ENCODE measurements at regions not wholly inside any gene's neighbourhood (a gene's known extent, or its start where the extent isn't known, plus 50 kb on each side); places are given as distances from the start of the nearest gene placed in this dataset.

DNA sequence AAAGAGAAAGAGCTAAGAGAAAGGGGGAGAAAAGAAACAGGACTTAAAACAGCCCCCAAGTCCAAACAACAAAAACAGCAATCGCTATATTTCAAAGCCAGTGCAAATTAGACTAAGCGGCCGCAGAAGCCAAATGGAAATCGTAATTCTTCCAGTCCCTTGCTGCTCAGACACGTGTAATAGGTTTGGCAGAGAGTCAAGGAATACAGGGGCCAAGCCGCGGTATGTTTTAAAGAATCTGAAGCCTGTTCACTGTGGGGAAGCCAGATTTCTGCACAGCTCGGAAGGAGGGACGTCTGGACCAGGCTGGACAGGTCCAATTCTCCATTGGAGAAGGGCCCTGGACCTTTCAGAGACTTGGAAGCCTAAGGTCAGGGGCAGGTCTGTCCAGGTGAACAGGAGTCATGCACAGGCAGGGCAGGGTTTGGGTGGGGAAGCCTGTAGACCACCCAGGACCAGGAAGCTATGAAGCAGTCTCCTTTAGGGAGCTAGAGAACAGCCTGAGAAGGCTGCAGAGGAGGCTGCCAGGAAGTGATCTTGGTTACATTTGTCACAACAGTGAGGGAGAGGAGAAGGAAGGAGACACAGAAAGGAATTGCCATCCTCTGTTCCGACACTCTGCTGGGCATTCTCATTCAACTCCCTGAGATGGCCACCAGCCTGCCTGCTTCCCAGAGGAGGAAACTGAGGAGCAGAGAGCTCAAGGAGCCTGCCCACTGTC lies 265.5 kb upstream of the ISX start:
- CTCF ChIA-PET: no interaction called here
- intact Hi-C loops (cut with micrococcal nuclease): no loop called here

DNA sequence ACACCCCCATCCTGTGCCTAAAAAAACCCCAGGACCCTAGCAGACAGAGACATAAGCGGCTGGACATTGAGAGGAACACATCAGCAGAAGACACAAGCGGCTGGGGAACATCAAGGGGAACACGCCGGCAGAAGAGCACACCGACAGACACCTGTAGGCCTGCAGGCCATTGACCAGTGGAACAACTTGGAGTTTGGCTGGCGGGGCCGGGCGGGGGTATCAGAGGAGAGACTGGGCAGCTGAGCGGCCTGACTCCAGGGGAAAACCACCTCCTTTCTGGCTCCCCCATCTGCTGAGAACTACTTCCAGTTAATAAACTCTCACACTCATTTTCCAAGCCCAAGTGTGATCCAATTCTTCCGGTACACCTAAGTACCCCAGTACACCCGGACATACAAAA lies 264.7 kb upstream of the ISX start:
- ATAC-seq (ENCODE audit: low read depth) (no peak), DNase-seq (no peak)
- intact Hi-C loops (cut with micrococcal nuclease): no loop called here
- Mint-ChIP-seq H3K36me3 (ENCODE audit: low read depth) (no peaks in the 10 kb centered on the region), H3K4me1 (no peaks in the 10 kb centered on the region), H3K4me3 (no peak overlapping the region), H3K27ac (no peak overlapping the region), H3K9me3 (peaks cover 2% of the 10 kb centered on the region), H3K27me3 (peaks cover 3% of the 10 kb centered on the region)
- CTCF ChIA-PET: no interaction called here
- TF ChIP-seq, protein P1, sequence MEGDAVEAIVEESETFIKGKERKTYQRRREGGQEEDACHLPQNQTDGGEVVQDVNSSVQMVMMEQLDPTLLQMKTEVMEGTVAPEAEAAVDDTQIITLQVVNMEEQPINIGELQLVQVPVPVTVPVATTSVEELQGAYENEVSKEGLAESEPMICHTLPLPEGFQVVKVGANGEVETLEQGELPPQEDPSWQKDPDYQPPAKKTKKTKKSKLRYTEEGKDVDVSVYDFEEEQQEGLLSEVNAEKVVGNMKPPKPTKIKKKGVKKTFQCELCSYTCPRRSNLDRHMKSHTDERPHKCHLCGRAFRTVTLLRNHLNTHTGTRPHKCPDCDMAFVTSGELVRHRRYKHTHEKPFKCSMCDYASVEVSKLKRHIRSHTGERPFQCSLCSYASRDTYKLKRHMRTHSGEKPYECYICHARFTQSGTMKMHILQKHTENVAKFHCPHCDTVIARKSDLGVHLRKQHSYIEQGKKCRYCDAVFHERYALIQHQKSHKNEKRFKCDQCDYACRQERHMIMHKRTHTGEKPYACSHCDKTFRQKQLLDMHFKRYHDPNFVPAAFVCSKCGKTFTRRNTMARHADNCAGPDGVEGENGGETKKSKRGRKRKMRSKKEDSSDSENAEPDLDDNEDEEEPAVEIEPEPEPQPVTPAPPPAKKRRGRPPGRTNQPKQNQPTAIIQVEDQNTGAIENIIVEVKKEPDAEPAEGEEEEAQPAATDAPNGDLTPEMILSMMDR (IDR thresholded peaks at IDR 0.05): no peak
- POLR2A ChIA-PET: no interaction called here

More for the DNA sequence above, 265.5 kb upstream of the ISX start:
- Mint-ChIP-seq H3K4me1 (no peaks in the 10 kb centered on the region), H3K36me3 (ENCODE audit: low read depth) (no peaks in the 10 kb centered on the region), H3K4me3 (no peak overlapping the region), H3K9me3 (peaks cover 2% of the 10 kb centered on the region), H3K27me3 (peaks cover 3% of the 10 kb centered on the region), H3K27ac (no peak overlapping the region)
- POLR2A ChIA-PET: no interaction called here
- DNase-seq (no peak), ATAC-seq (ENCODE audit: low read depth) (no peak)
- TF ChIP-seq, protein P1 (IDR thresholded peaks at IDR 0.05): no peak

DNA sequence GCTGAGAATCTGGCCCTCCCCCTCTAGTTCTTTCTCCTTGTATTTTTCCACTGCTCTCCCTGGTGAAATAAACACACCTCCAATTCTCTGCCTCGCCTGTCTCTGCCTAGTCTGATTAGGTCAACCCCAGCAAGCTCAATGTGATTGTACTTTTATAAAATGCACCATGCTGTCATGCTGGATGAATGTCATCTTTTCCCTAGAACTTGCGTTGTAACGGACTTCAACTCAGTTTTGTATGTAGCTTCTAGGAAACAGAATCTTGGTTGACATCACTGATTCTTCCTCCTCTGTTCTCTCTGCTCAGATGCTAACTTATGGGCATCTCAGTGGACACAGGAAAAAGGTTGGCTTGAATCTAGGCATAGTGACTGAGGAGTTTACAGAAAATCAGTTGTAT lies 261.9 kb upstream of the ISX start:
- peaks cover 2% of the 10 kb centered on the region for H3K9me3 Mint-ChIP-seq
- H3K4me3 Mint-ChIP-seq: no peak overlapping the region
- H3K36me3 Mint-ChIP-seq (ENCODE audit: low read depth): no peaks in the 10 kb centered on the region
- H3K27ac Mint-ChIP-seq: no peak overlapping the region
- CTCF ChIA-PET: no interaction called here
- intact Hi-C loops (cut with micrococcal nuclease): no loop called here
- H3K27me3 Mint-ChIP-seq: peaks cover 3% of the 10 kb centered on the region
- POLR2A ChIA-PET: no interaction called here
- H3K4me1 Mint-ChIP-seq: no peaks in the 10 kb centered on the region
- TF ChIP-seq, protein P1 (IDR thresholded peaks at IDR 0.05): no peak
- no peak for ATAC-seq (ENCODE audit: low read depth)
- DNase-seq: no peak

DNA sequence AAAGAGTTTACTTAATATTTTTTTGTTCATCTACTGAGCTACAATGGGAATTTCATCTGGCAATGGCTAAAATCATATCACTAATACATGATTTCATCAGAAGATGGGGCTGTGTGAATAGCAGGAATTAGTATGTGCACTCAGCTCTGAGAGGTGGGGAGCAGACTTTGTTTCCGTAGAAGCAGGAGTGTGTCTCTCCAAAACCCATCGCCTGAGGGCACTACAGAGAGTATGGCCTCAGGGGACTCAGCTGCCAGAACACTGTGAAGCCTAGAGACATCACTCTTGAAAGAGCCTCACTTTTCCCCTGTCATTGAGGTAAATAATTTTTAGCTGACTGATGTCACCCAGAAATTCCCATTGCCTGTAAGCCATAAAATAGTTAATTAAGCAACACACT lies 261.4 kb upstream of the ISX start:
- Mint-ChIP-seq H3K27ac (no peak overlapping the region), H3K9me3 (peaks cover under 1% of the 10 kb centered on the region), H3K27me3 (peaks cover 1% of the 10 kb centered on the region), H3K36me3 (ENCODE audit: low read depth) (no peaks in the 10 kb centered on the region), H3K4me1 (no peaks in the 10 kb centered on the region), H3K4me3 (no peak overlapping the region)
- CTCF ChIA-PET: no interaction called here
- TF ChIP-seq, protein P1 (IDR thresholded peaks at IDR 0.05): no peak
- intact Hi-C loops (cut with micrococcal nuclease): no loop called here
- ATAC-seq (ENCODE audit: low read depth) (no peak), DNase-seq (no peak)
- POLR2A ChIA-PET: no interaction called here

DNA sequence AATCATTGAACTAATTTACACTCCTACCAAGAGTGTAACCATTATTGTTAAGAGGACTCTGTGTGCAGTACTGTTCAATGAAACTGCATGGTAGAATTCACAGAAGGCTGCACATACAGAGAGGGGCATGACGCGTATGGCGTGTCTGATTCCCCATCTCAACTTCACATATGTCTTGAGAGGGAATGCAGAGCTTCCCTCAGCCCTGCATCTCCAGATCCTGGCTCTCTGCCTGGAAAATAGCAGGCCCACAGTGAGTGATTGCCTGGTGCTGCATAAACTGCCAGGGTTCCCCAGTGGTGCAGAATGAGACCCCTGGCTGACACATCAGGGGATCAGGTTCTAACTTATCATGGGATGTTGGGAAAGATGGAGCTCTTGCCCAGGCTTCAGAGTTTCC lies 260.2 kb upstream of the ISX start:
- ChIA-PET CTCF (no interaction called here), POLR2A (no interaction called here)
- no peak overlapping the region for H3K27ac Mint-ChIP-seq
- no peak for ATAC-seq (ENCODE audit: low read depth)
- H3K9me3 Mint-ChIP-seq: no peaks in the 10 kb centered on the region
- DNase-seq: no peak
- intact Hi-C loops (cut with micrococcal nuclease): no loop called here
- no peaks in the 10 kb centered on the region for H3K27me3 Mint-ChIP-seq
- TF ChIP-seq, protein P1 (IDR thresholded peaks at IDR 0.05): no peak
- no peaks in the 10 kb centered on the region for H3K4me1 Mint-ChIP-seq
- H3K4me3 Mint-ChIP-seq: no peak overlapping the region
- H3K36me3 Mint-ChIP-seq (ENCODE audit: low read depth): no peaks in the 10 kb centered on the region

Measured in activated B cell treated with CpG ODN at 0.5 μM for 24 hours (primary cell).